ENCODE measurements at regions not wholly inside any gene's neighbourhood (a gene's known extent, or its start where the extent isn't known, plus 50 kb on each side); places are given as distances from the start of the nearest gene placed in this dataset.

- Histone ChIP-seq H3K9me3 (ENCODE audit: low read length) (no peaks in the 10 kb centered on the region), H3K4me1 (ENCODE audit: insufficient read depth, low read length, poor library complexity, severe bottlenecking) (no peaks in the 10 kb centered on the region), H4K20me1 (ENCODE audit: insufficient read depth, low read length) (no peaks in the 10 kb centered on the region), H3K79me2 (ENCODE audit: insufficient read depth, low read depth, low read length) (no peaks in the 10 kb centered on the region), H3K4me3 (ENCODE audit: low read depth, low read length, poor library complexity, severe bottlenecking) (no peak overlapping the region), H3K27ac (ENCODE audit: low read depth, low read length, poor library complexity, severe bottlenecking) (no peak overlapping the region), H3K36me3 (ENCODE audit: insufficient read depth, low read length) (no peaks in the 10 kb centered on the region), H3K9me2 (ENCODE audit: insufficient read depth, low read length) (no peaks in the 10 kb centered on the region), H2AFZ (ENCODE audit: low read length) (no peak overlapping the region), H3K4me2 (ENCODE audit: low read length) (no peak overlapping the region)
- CTCF ChIA-PET (ENCODE audit: unreplicated experiment), result no interaction called here
- no peak for DNase-seq (ENCODE audit: low spot score)
- POLR2A ChIA-PET, result no interaction called here
- BruUV-seq (replicated peaks), result no TSS peak
- TF ChIP-seq EZH2phosphoT487 (IDR thresholded peaks at IDR 0.05; ENCODE audit: borderline replicate concordance, low read depth, low read length) (no peak), CTCF (conservative IDR thresholded peaks at IDR 0.05; ENCODE audit: low read length) (no peak)
- intact Hi-C loops (cut with micrococcal nuclease; ENCODE audit: unreplicated experiment), result no loop called here
Observed at GRCh38 chr2:42901076-42901640, 108.8 kb upstream of the HAAO start.

- BruUV-seq (replicated peaks), result no TSS peak
- POLR2A ChIA-PET, result no interaction called here
- Histone ChIP-seq H3K4me3 (ENCODE audit: low read depth, low read length, poor library complexity, severe bottlenecking) (no peak overlapping the region), H4K20me1 (ENCODE audit: insufficient read depth, low read length) (no peaks in the 10 kb centered on the region), H3K27ac (ENCODE audit: low read depth, low read length, poor library complexity, severe bottlenecking) (no peak overlapping the region), H3K9me2 (ENCODE audit: insufficient read depth, low read length) (no peaks in the 10 kb centered on the region), H3K79me2 (ENCODE audit: insufficient read depth, low read depth, low read length) (no peaks in the 10 kb centered on the region), H3K4me1 (ENCODE audit: insufficient read depth, low read length, poor library complexity, severe bottlenecking) (no peaks in the 10 kb centered on the region), H3K4me2 (ENCODE audit: low read length) (no peak overlapping the region), H3K36me3 (ENCODE audit: insufficient read depth, low read length) (no peaks in the 10 kb centered on the region), H3K9me3 (ENCODE audit: low read length) (no peaks in the 10 kb centered on the region), H2AFZ (ENCODE audit: low read length) (no peak overlapping the region)
- no peak for DNase-seq (ENCODE audit: low spot score)
- CTCF ChIA-PET (ENCODE audit: unreplicated experiment), result no interaction called here
- no peak for TF ChIP-seq EZH2phosphoT487 (IDR thresholded peaks at IDR 0.05; ENCODE audit: borderline replicate concordance, low read depth, low read length)
- no peak for TF ChIP-seq CTCF (conservative IDR thresholded peaks at IDR 0.05; ENCODE audit: low read length)
- intact Hi-C loops (cut with micrococcal nuclease; ENCODE audit: unreplicated experiment), result no loop called here
Observed at GRCh38 chr2:42900289-42900891, 108.0 kb upstream of the HAAO start.

GRCh38 chr2:42897358-42897757 lies 105.0 kb upstream of the HAAO start:
- no peak for DNase-seq (ENCODE audit: low spot score)
- H3K9me2 ChIP-seq (ENCODE audit: insufficient read depth, low read length), result no peaks in the 10 kb centered on the region
- intact Hi-C loops (cut with micrococcal nuclease; ENCODE audit: unreplicated experiment), result no loop called here
- no peak overlapping the region for H3K4me3 ChIP-seq (ENCODE audit: low read depth, low read length, poor library complexity, severe bottlenecking)
- no peaks in the 10 kb centered on the region for H3K36me3 ChIP-seq (ENCODE audit: insufficient read depth, low read length)
- no peak overlapping the region for H3K4me2 ChIP-seq (ENCODE audit: low read length)
- H3K9me3 ChIP-seq (ENCODE audit: low read length), result no peaks in the 10 kb centered on the region
- no peak overlapping the region for H2AFZ ChIP-seq (ENCODE audit: low read length)
- no TSS peak for BruUV-seq (replicated peaks)
- H3K4me1 ChIP-seq (ENCODE audit: insufficient read depth, low read length, poor library complexity, severe bottlenecking), result no peaks in the 10 kb centered on the region
- H3K79me2 ChIP-seq (ENCODE audit: insufficient read depth, low read depth, low read length), result no peaks in the 10 kb centered on the region
- no peaks in the 10 kb centered on the region for H4K20me1 ChIP-seq (ENCODE audit: insufficient read depth, low read length)
- TF ChIP-seq CTCF (conservative IDR thresholded peaks at IDR 0.05; ENCODE audit: low read length) (no peak), EZH2phosphoT487 (IDR thresholded peaks at IDR 0.05; ENCODE audit: borderline replicate concordance, low read depth, low read length) (no peak)
- ChIA-PET POLR2A (no interaction called here), CTCF (ENCODE audit: unreplicated experiment) (no interaction called here)
- H3K27ac ChIP-seq (ENCODE audit: low read depth, low read length, poor library complexity, severe bottlenecking), result no peak overlapping the region

Data from OCI-LY7 (cell line).